ENCODE measurements at regions not wholly inside any gene's neighbourhood (a gene's known extent, or its start where the extent isn't known, plus 50 kb on each side); places are given as distances from the start of the nearest gene placed in this dataset.

- no peak for DNase-seq (ENCODE audit: low spot score)
- TF ChIP-seq CTCF (IDR thresholded peaks at IDR 0.05; ENCODE audit: extremely low read depth, insufficient read depth, missing control alignments), result no peak
- in situ Hi-C loops (cut with MboI; ENCODE audit: low pct_unique_long_range_greater_than_20kb, low sequenced_read_pairs, unreplicated experiment), result no loop called here
Measured at GRCh38 chr7:37538945-37539344, 90.3 kb upstream of the ELMO1 start.

GRCh38 chr7:37540917-37541316 lies 92.3 kb upstream of the ELMO1 start:
- DNase-seq (ENCODE audit: low spot score), result no peak
- no peak for TF ChIP-seq CTCF (IDR thresholded peaks at IDR 0.05; ENCODE audit: extremely low read depth, insufficient read depth, missing control alignments)
- in situ Hi-C loops (cut with MboI; ENCODE audit: low pct_unique_long_range_greater_than_20kb, low sequenced_read_pairs, unreplicated experiment), result no loop called here

GRCh38 chr7:37541810-37542443 lies 93.3 kb upstream of the ELMO1 start:
- no peak for TF ChIP-seq CTCF (IDR thresholded peaks at IDR 0.05; ENCODE audit: extremely low read depth, insufficient read depth, missing control alignments)
- peak; percentile 21 for DNase-seq (ENCODE audit: low spot score)
- in situ Hi-C loops (cut with MboI; ENCODE audit: low pct_unique_long_range_greater_than_20kb, low sequenced_read_pairs, unreplicated experiment), result no loop called here

GRCh38 chr7:37545619-37546534 lies 97.2 kb upstream of the ELMO1 start:
- in situ Hi-C loops (cut with MboI; ENCODE audit: low pct_unique_long_range_greater_than_20kb, low sequenced_read_pairs, unreplicated experiment), result no loop called here
- no peak for TF ChIP-seq CTCF (IDR thresholded peaks at IDR 0.05; ENCODE audit: extremely low read depth, insufficient read depth, missing control alignments)
- no peak for DNase-seq (ENCODE audit: low spot score)

- no peak for DNase-seq (ENCODE audit: low spot score)
- no peak for TF ChIP-seq CTCF (IDR thresholded peaks at IDR 0.05; ENCODE audit: extremely low read depth, insufficient read depth, missing control alignments)
- in situ Hi-C loops (cut with MboI; ENCODE audit: low pct_unique_long_range_greater_than_20kb, low sequenced_read_pairs, unreplicated experiment), result no loop called here
Measured at GRCh38 chr7:37546677-37547076, 98.0 kb upstream of the ELMO1 start.

GRCh38 chr7:37549076-37549931 lies 100.6 kb upstream of the ELMO1 start:
- DNase-seq (ENCODE audit: low spot score), result no peak
- no peak for TF ChIP-seq CTCF (IDR thresholded peaks at IDR 0.05; ENCODE audit: extremely low read depth, insufficient read depth, missing control alignments)
- in situ Hi-C loops (cut with MboI; ENCODE audit: low pct_unique_long_range_greater_than_20kb, low sequenced_read_pairs, unreplicated experiment), result no loop called here

Data from GM13977 (cell line).